DMS 273 (cell line): ENCODE measurements at regions not wholly inside any gene's neighbourhood (a gene's known extent, or its start where the extent isn't known, plus 50 kb on each side); places are given as distances from the start of the nearest gene placed in this dataset.
"Not testable (repeated sequence)": the region's sequence is repeated elsewhere in the genome, so short reads cannot be mapped to it uniquely, and the experiment has no call there.

Experiments
- DNase-seq: peaks from one replicate; lab custom pipeline; 2025; ENCODE audit not compliant: unreplicated experiment; lab: John Stamatoyannopoulos, UW

- DNase-seq: not testable (repeated sequence)
Measured at GRCh38 chr15:20019758-20020157, 521.8 kb downstream of the GOLGA6L6 start.

- DNase-seq: not testable (repeated sequence)
Measured at GRCh38 chr15:20017581-20017980, 524.0 kb downstream of the GOLGA6L6 start.

- not testable (repeated sequence) for DNase-seq
Measured at GRCh38 chr15:20016941-20017340, 524.7 kb downstream of the GOLGA6L6 start.

DNA sequence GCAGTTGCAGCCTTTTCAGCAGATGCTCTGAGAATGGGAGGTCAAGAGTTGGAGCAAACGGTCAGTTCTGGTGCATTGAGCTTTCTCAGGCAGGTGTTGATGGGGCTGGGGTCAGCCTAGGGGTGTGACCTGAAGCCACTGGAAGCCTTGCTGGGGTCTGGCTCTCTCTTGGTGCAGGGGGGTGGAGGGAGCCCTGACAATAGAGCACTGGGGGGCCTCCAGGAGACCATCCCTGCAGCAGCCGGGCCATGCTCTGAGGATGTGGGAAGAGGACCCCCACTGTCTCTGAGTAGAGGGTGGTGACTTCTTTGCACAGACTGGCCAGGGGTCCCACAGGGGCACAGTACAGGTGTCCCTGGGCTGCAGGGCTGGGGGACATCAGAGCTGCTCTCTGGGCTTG, 528.8 kb downstream of the GOLGA6L6 start:
- not testable (repeated sequence) for DNase-seq

- DNase-seq: not testable (repeated sequence)
Measured at GRCh38 chr15:20010759-20011158, 530.8 kb downstream of the GOLGA6L6 start.

DNA sequence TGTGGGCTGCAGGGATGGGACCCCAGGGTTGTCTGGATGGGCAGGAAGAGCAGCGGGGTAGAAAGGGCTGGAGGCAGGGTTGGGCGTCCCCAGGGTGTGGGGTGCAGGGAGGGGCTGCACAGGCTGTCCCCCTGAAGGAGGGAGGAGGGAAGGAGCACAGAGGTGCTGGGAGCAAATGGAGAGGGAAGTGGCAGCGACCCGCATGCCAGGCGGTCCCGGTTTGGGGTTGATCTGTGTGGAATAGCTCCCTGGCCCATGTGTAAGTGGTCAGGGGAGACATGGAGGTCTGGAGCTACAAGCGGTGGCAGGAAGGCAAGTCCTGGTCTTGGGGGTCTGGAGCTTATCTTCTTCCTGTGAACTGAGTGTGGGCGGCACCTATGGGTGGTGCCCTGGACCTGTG, 532.0 kb downstream of the GOLGA6L6 start:
- DNase-seq: not testable (repeated sequence)

DNA sequence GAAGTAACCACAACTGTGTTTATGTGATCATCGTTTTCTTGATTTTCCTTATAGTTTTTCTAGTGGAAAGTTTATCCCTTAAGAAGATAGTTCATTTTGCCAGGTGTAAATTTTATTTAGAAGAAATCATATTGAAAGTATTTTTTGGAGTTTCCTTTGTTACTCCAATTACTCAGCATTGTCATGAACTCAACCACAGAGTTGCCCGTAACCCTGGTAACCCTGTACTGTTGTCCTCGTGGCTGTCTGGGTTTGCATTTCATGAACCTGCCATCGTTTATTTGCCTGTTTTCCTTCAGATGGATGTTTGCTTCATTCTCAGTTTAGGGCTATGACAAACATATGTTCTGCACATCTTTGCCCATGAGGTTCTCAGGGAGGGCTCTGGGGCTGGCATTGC, 534.3 kb downstream of the GOLGA6L6 start:
- not testable (repeated sequence) for DNase-seq

DNA sequence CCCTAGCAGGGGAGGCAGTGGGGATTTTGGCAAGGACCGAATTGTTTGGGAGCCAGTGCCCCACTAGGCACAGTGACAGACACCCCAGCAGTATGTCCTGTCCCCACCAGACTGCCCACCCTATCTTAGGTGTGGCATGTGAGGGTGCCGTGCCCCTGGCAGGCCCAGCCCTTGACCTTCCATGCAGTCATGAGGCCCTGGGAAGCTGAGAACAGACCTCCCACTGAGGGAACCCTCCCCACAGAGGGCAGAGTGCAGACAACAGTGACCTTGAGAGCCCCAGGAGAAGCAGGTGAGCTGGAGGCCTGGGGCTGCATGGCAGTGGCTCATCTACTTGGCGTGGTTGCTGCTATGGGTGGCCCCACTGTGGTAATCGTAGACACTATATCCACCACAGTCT, 538.1 kb downstream of the GOLGA6L6 start:
- DNase-seq: not testable (repeated sequence)

DNA sequence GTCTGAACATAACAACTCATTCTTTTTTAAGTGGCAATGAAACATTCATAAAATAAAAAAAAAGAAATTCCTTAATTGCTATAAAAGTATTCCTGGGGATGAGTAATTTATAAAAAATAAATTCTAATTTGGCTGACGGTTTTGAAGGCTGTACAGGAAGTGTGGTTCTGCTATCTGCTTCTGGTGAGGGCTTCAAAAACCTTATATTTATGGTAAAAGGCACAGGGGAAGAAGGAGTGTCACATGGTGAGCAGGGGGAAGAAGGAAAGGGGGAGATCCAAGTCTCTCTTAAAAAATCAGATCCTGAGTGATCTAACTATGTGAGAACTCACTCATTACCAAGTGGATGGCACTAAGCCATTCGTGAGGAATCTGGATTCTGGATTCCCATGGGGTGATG, 539.0 kb downstream of the GOLGA6L6 start:
- DNase-seq: not testable (repeated sequence)

DNA sequence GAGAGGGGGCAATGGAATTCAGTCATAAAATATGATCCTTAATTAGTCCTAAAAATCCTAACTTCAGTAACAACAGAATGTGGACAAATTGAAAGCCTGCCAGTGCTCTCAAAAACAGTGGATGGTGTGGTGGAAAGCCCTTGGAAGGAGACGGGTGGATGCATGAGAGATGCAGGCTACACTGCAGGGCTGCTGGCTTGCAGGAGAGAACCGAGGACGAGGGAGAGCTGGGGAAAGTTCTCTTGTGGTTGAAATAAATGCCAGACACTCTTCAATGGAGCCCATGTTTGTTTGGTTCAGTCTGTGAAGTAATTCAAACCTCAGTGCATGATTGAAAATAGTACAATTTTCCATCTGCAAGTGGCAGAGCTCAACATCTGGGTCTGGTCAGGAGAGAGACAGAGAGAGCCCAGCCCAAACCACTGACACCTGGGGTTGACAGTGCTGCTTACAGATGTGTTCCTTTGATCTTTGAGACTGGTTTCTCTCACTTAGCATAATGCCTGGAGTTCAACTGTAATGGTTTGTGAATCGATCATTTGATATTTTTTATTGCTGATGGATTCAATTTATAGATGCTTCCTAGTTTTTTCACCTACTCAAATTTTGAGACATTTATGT, 544.9 kb downstream of the GOLGA6L6 start:
- not testable (repeated sequence) for DNase-seq

DNA sequence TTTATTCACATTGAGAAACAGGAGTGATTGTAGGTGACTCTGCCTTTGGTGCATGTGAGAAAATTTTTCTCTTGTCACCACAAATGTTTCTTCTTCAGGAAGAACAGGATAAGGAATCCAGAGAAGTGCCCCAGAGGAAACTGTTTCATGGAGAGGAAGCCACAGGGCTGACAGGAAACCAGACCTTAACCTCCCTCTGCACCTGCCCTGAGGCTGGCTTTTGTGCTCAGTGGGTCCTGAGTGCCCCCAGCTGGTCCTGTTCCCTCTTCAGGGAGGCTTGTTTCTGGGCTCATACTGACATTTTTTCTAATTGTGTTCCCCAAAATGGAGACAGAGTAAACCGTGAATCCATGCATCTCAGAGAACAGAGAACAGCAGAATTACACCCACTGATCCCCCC, 546.3 kb downstream of the GOLGA6L6 start:
- DNase-seq: not testable (repeated sequence)

DNA sequence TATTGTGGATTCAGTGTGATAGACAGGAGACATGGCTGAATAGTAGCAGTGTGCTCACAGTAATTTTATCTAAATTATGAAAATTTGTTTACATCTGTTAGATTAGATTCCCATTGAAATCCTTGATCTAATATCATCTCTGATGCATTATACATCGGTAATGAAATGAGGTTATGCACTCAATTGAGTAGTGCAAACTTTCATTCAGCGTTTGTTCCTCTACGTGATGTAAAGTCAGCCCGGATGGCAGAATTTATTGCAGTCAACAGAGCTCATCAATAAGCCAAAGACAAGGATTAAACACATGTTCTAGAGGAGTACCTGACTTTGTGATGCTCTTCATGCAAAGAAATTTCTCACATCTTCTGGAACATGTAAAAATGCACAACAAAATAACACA, 549.2 kb downstream of the GOLGA6L6 start:
- DNase-seq: no peak

DNA sequence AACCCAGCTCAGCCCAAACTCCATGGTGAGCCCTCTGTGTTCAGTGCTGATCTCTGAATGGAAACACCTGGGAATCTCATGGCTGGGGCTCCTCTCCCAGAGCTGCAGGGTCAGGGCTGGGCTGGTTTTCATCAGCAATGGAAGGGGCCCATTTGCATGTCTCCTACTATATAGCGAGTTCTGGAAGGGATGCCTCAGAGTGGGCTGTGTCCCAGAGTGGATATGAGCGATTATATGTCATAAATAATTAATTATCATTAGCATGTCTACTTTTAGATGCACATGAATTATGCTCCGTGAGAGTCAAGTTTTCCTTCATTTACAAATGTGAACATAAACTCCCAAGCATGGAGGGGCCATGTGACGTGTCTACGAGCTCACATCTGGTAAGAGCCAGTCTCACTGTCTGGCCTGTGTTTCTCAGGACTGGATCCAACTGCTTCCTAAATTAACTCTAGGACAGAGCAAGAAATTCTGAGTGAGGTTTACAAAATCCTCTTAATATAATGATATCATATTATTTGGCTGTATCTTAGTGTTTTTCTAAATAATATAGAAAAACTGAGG, 553.4 kb downstream of the GOLGA6L6 start:
- DNase-seq: no peak

DNA sequence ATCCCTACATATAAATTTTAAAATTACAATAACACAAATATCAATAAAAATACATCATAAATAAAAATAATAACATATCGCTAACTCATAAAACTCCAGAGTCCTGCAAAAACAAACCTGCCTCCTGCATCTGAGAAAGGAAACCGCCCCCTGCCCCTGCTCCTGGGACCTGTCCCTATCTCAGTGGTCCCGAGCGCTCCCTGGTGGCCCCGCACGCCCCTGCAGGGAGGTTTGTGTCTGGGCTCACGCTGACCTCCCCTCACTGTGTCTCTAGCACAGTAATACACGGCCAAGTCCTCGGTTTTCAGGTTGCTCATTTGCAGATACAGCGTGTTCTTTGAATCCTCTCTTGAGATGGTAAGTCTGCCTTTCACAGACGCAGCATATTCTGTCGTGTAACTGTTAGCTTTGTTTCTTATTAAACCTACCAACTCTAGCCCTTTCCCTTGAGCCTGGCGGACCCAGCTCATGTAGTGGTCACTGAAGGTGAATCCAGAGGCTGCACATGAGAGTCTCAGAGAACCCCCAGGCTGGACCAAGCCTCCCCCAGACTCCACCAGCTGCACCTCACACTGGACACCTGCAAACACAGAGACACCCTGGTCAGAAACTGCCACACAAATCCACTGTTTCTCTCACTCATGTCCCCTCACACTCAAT, 554.1 kb downstream of the GOLGA6L6 start:
- DNase-seq: peak; percentile 61

DNA sequence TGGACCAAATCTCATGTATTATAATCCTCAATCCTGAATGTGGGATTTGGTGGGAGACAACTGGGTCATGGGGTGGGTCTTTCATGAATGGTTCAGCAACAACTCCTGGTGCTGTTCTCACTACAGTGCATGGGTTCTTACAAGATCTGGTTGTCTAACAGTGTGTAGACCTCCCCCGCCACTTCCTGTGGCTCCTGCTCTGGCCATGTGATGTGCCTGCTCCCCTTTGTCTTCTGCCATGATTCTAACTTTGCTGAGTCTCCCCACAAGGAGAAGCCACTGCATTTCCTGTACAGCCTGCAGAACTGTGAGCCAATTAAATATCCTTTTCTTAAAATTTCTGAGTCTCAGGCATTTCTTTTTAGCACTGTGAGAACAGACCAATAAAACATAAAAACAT, 557.5 kb downstream of the GOLGA6L6 start:
- no peak for DNase-seq

DNA sequence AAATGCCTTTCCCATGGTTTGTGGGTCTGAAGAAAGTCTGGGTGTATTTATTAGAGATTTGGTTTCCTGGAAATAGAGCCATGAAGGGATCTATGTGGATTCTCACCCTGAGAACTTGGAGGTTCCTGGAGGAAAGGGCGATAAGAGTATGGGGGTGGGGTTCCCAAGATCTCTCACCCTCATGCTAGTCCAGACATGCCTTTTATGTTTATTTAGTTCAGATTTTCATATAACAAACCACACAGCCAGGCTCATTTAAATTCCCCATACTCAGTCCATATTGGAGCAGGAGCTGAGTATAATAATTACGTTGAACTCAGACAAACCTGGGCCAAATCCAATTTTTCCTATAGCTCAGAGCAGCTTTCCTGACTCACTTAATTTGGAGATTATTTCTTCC, 566.6 kb downstream of the GOLGA6L6 start:
- no peak for DNase-seq

GRCh38 chr15:19973718-19974117, 567.9 kb downstream of the GOLGA6L6 start:
- DNase-seq: peak; percentile 24

- DNase-seq: not testable (repeated sequence)
Measured at GRCh38 chr15:19972582-19972981, 569.0 kb downstream of the GOLGA6L6 start.

GRCh38 chr15:19965574-19965973, 576.0 kb downstream of the GOLGA6L6 start:
- DNase-seq: not testable (repeated sequence)

- DNase-seq: not testable (repeated sequence)
Measured at GRCh38 chr15:19964480-19964879, 577.1 kb downstream of the GOLGA6L6 start.

DNA sequence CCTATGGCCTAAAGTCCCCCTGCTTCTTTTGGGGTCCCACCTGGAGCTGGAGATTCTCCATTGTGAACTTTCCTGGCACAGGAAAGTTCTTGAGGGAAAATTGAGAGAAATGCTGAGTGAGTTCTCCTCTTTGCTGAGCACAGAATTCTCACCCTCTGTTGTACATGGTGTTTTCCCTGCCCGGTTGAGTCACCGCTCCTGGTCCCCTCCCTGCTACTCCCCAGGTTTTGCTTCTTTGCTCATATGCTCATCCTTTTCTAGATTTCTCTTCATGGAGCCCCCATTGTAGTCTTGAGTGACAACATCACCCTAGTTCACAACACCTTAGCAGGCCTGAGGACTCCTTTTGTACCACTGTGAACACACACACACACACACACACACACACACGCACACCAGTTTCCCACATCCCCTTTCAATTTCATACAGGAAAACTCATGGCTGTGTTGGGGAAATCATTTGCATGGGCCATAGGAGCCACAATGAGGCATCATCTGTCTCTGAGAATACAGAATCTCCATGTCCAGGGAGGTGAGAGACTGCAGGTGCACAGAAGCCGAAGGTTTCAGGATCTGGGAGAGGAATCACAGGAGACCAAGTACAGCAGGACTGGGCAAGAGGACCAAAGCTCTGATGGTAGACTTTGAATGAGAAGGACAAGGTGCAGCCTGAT, 585.3 kb downstream of the GOLGA6L6 start:
- DNase-seq: no peak
